ENCODE measurements at regions not wholly inside any gene's neighbourhood (a gene's known extent, or its start where the extent isn't known, plus 50 kb on each side); places are given as distances from the start of the nearest gene placed in this dataset.
"Not testable (repeated sequence)": the region's sequence is repeated elsewhere in the genome, so short reads cannot be mapped to it uniquely, and the experiment has no call there.

DNA sequence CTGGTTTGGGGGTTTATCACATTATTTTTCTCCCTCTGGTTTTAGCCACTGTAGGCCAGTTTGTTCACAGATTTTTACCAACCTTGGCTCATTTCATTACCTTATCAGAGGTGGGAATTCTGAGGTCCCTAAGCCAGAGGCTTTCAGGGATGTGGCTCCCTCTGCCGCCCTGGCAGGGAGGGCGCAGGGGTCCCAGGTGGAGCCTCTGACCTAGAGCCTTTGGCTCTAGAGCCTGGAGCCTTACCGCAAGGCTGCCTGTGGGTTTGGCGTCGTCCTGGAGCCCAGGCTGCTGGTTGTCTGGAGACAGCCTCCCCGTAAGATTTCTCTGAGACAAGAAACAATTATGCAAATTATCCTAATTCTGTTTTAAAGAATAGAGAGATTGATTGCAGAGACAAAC lies 188.0 kb downstream of the LMLN start:
- not testable (repeated sequence) for H3K27ac Mint-ChIP-seq; H3K4me2 ChIP-seq; H3K79me2 ChIP-seq (ENCODE audit: low read depth); H3K4me3 Mint-ChIP-seq; H3K4me1 ChIP-seq; H3K36me3 Mint-ChIP-seq; H3K36me3 ChIP-seq; H4K20me1 ChIP-seq (ENCODE audit: low read depth); H3K9ac ChIP-seq; H3F3A ChIP-seq (ENCODE audit: low read depth); H3K27ac ChIP-seq; H3K4me1 Mint-ChIP-seq; H3K27me3 Mint-ChIP-seq (ENCODE audit: insufficient read depth, low read depth); H3K9me3 Mint-ChIP-seq; H3K27me3 ChIP-seq; H2AFZ ChIP-seq (replicated peaks); H3K9me3 ChIP-seq (ENCODE audit: low read depth); H3K4me3 ChIP-seq
- TF ChIP-seq CTCF (IDR thresholded peaks at IDR 0.05): peak; percentile 55
- peak; percentile 41 for DNase-seq (ENCODE audit: low spot score)

DNA sequence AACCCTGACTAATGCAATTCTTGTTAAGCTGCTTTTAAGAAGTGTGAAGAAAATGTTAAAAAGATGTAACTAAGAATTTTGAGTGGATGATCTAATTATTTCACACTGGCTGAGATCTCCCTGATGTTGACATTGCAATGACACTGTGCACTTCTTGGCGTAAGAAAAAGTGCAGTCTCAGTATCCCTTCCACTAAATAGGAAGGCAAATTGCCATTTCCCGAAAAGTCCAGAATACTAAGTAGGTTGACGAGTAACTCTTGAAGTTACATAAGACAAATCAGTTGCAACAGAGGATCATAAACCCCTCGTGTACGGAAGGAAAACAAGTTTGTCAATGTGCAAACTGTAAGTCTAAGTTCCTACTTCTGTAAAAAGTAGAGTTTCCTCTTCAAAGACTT lies 189.9 kb downstream of the LMLN start:
- H3K4me1 Mint-ChIP-seq; H3K4me1 ChIP-seq; H3K27me3 ChIP-seq; H3K4me3 ChIP-seq; H3K27ac Mint-ChIP-seq; H2AFZ ChIP-seq (replicated peaks); H3K9me3 ChIP-seq (ENCODE audit: low read depth); H3K4me2 ChIP-seq; H3K9me3 Mint-ChIP-seq; H3K36me3 Mint-ChIP-seq; H3K36me3 ChIP-seq; H3K27ac ChIP-seq; H3K9ac ChIP-seq; H3K4me3 Mint-ChIP-seq; H3F3A ChIP-seq (ENCODE audit: low read depth); H3K27me3 Mint-ChIP-seq (ENCODE audit: insufficient read depth, low read depth); DNase-seq (ENCODE audit: low spot score); H4K20me1 ChIP-seq (ENCODE audit: low read depth); H3K79me2 ChIP-seq (ENCODE audit: low read depth): not testable (repeated sequence)

DNA sequence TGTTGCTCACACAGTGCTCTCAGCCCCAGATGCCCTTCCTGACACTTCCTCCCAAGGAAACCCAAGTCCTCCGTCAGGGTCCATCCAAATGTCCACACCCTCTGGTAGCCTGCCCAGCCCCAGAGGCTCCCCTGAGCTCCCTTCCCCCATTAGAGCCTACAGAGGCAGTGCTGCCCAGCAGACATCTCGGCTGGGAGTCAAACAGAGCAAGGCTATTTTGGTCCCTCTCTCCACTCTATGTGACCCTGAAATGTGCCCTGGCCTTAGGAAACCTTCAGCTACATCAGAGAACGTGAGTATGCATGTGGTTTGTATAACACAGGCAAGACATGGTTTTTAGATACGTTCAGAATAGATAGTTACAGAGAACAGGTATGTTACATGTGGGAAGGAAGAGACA lies 191.8 kb downstream of the LMLN start:
- H3K36me3 ChIP-seq; H3K36me3 Mint-ChIP-seq; H3K27me3 Mint-ChIP-seq (ENCODE audit: insufficient read depth, low read depth); H3F3A ChIP-seq (ENCODE audit: low read depth); H3K4me2 ChIP-seq; DNase-seq (ENCODE audit: low spot score); H3K9ac ChIP-seq; H3K9me3 ChIP-seq (ENCODE audit: low read depth); H3K4me1 Mint-ChIP-seq; H4K20me1 ChIP-seq (ENCODE audit: low read depth); H3K9me3 Mint-ChIP-seq; H3K79me2 ChIP-seq (ENCODE audit: low read depth); H3K4me1 ChIP-seq; H3K27me3 ChIP-seq; H2AFZ ChIP-seq (replicated peaks); H3K4me3 Mint-ChIP-seq; H3K27ac ChIP-seq; H3K27ac Mint-ChIP-seq; H3K4me3 ChIP-seq: not testable (repeated sequence)

GRCh38 chr3:198155771-198156170 lies 195.8 kb downstream of the LMLN start:
- not testable (repeated sequence) for H3K36me3 Mint-ChIP-seq; H3K79me2 ChIP-seq (ENCODE audit: low read depth); H3F3A ChIP-seq (ENCODE audit: low read depth); H3K4me3 ChIP-seq; H2AFZ ChIP-seq (replicated peaks); H3K9ac ChIP-seq; H3K4me2 ChIP-seq; H3K9me3 Mint-ChIP-seq; H3K4me3 Mint-ChIP-seq; DNase-seq (ENCODE audit: low spot score); H4K20me1 ChIP-seq (ENCODE audit: low read depth); H3K9me3 ChIP-seq (ENCODE audit: low read depth); H3K27me3 ChIP-seq; H3K27ac ChIP-seq; H3K36me3 ChIP-seq; H3K27me3 Mint-ChIP-seq (ENCODE audit: insufficient read depth, low read depth); H3K27ac Mint-ChIP-seq; H3K4me1 Mint-ChIP-seq; H3K4me1 ChIP-seq

- H3K4me1 Mint-ChIP-seq; H3K36me3 Mint-ChIP-seq; H3K79me2 ChIP-seq (ENCODE audit: low read depth); H3K9me3 Mint-ChIP-seq; H2AFZ ChIP-seq (replicated peaks); H3K27me3 Mint-ChIP-seq (ENCODE audit: insufficient read depth, low read depth); H3K9ac ChIP-seq; H4K20me1 ChIP-seq (ENCODE audit: low read depth); H3K4me3 ChIP-seq; H3K27me3 ChIP-seq; DNase-seq (ENCODE audit: low spot score); H3K36me3 ChIP-seq; H3K4me1 ChIP-seq; H3K27ac ChIP-seq; H3K4me2 ChIP-seq; H3K4me3 Mint-ChIP-seq; H3K27ac Mint-ChIP-seq; H3K9me3 ChIP-seq (ENCODE audit: low read depth); H3F3A ChIP-seq (ENCODE audit: low read depth): not testable (repeated sequence)
- peak; percentile 10 for TF ChIP-seq CTCF (IDR thresholded peaks at IDR 0.05)
Observed at GRCh38 chr3:198157231-198157868, 197.3 kb downstream of the LMLN start.

DNA sequence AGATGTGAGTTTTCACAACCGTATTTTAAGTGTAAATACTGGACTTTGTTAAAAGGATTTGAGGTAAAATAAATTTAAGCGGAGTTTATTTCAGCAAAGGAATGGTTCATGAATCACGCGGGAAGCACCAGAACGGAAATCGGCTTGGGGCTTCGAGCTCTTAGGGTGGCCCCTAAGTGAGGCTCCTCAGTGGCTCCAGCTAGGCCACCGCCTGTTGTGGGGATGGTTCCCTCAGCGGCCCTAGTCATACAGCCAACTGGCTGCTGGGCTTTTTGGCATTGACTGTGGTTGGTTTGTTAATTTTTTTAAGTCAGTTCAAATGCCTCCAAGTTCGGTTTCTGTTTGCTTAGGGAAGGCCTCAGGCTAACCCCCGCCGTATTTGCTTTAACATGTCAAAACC lies 198.0 kb downstream of the LMLN start:
- not testable (repeated sequence) for H3K27ac Mint-ChIP-seq; H3K9me3 ChIP-seq (ENCODE audit: low read depth); H3K27me3 ChIP-seq; H3K79me2 ChIP-seq (ENCODE audit: low read depth); H3K9ac ChIP-seq; H2AFZ ChIP-seq (replicated peaks); H3K4me1 Mint-ChIP-seq; H3K36me3 ChIP-seq; H3K36me3 Mint-ChIP-seq; H3K4me1 ChIP-seq; H4K20me1 ChIP-seq (ENCODE audit: low read depth); H3F3A ChIP-seq (ENCODE audit: low read depth); H3K27me3 Mint-ChIP-seq (ENCODE audit: insufficient read depth, low read depth); H3K27ac ChIP-seq; H3K9me3 Mint-ChIP-seq; DNase-seq (ENCODE audit: low spot score)
- peak overlapping the region; percentile 63 for H3K4me2 ChIP-seq
- H3K4me3 ChIP-seq: peak overlapping the region; percentile 34
- H3K4me3 Mint-ChIP-seq: peak overlapping the region; percentile 70

Data from neural progenitor cell (in vitro differentiated cells).